IMR-90 (cell line): ENCODE measurements at regions not wholly inside any gene's neighbourhood (a gene's known extent, or its start where the extent isn't known, plus 50 kb on each side); places are given as distances from the start of the nearest gene placed in this dataset.
A peak's percentile ranks its signal among the peaks of the same experiment; 100 is the strongest.

Experiments
- ATAC-seq: fragments of 200-7000 bp; cut with Tn5 transposase; 2 replicates; pipeline ENCODE4 v1.9.1; 2020; ENCODE audit warnings: low read depth, mild to moderate bottlenecking, moderate library complexity
- BruUV-seq: library from RNA; stranded (reverse); fragments of 400-500 nt; replicated peaks from 2 replicates; lab custom pipeline; 2021; lab: Mats Ljungman, UMichigan
- CTCF ChIA-PET: fragments of 300-600 bp; formaldehyde crosslinking; extraction: SDS; loops from one replicate; lab custom pipeline; 2021; ENCODE audit warnings: antibody characterized with exemption; lab: Yijun Ruan, JAX
- POLR2A ChIA-PET: fragments of 300-600 bp; sonication (Branson Sonifier 250); formaldehyde crosslinking; loops from one replicate; lab custom pipeline; 2022; ENCODE audit warnings: antibody characterized with exemption; ENCODE audit not compliant: unreplicated experiment; lab: Charles Lee
- DNase-seq: peaks from one replicate; pipeline ENCODE4 v3.0.0; 2013
- H2AFZ ChIP-seq: replicated peaks from 2 replicates; pipeline ENCODE3; 2013; ENCODE audit warnings: low read length, mild to moderate bottlenecking; ENCODE audit not compliant: poor library complexity
- H2AK5ac ChIP-seq: 2 replicates; pipeline ENCODE4 v1.6.1; 2013; ENCODE audit warnings: low read depth, low read length, inconsistent platforms
- H2AK9ac ChIP-seq: replicated peaks from 2 replicates; pipeline ENCODE3; 2013; ENCODE audit warnings: mild to moderate bottlenecking, low read depth, low read length, moderate library complexity; ENCODE audit not compliant: poor library complexity
- H2BK120ac ChIP-seq: 2 replicates; pipeline ENCODE4 v1.6.1; 2013; ENCODE audit warnings: low read depth, low read length, inconsistent platforms
- H2BK15ac ChIP-seq: 3 replicates; pipeline ENCODE4 v1.6.1; 2013; ENCODE audit warnings: low read depth, low read length, inconsistent platforms
- H2BK20ac ChIP-seq: 2 replicates; pipeline ENCODE4 v1.6.1; 2013; ENCODE audit warnings: low read depth, mild to moderate bottlenecking, inconsistent platforms, low read length, moderate library complexity
- H2BK5ac ChIP-seq: 2 replicates; pipeline ENCODE4 v1.6.1; 2013; ENCODE audit warnings: mild to moderate bottlenecking, low read depth, low read length, inconsistent platforms; ENCODE audit not compliant: poor library complexity, severe bottlenecking
- H3K14ac ChIP-seq: replicated peaks from 2 replicates; pipeline ENCODE4 v1.6.1; 2013; ENCODE audit warnings: low read depth, low read length, inconsistent platforms
- H3K18ac ChIP-seq: 2 replicates; pipeline ENCODE4 v1.6.1; 2013; ENCODE audit warnings: low read depth, low read length, control low read depth
- H3K23ac ChIP-seq: 2 replicates; pipeline ENCODE4 v1.6.1; 2013; ENCODE audit warnings: low read depth, low read length, inconsistent platforms
- H3K27ac ChIP-seq: 2 replicates; pipeline ENCODE4 v1.5.1; 2013; ENCODE audit warnings: mild to moderate bottlenecking, control low read depth, low read length; ENCODE audit not compliant: insufficient read depth
- H3K27me3 ChIP-seq: 2 replicates; pipeline ENCODE4 v1.6.1; 2013; ENCODE audit warnings: low read length; ENCODE audit not compliant: control insufficient read depth, insufficient read depth
- H3K36me3 ChIP-seq: 2 replicates; pipeline ENCODE4 v1.6.1; 2013; ENCODE audit warnings: low read length, mixed read lengths; ENCODE audit not compliant: control insufficient read depth, insufficient read depth
- H3K4ac ChIP-seq: 2 replicates; pipeline ENCODE4 v1.6.1; 2013; ENCODE audit warnings: low read depth, low read length, inconsistent platforms
- H3K4me1 ChIP-seq: 2 replicates; pipeline ENCODE4 v1.6.1; 2013; ENCODE audit warnings: low read length, mixed read lengths; ENCODE audit not compliant: control insufficient read depth, insufficient read depth
- H3K4me2 ChIP-seq: 2 replicates; pipeline ENCODE4 v1.6.1; 2013; ENCODE audit warnings: low read depth, mild to moderate bottlenecking, control low read depth, low read length, moderate library complexity
- H3K4me3 ChIP-seq: 2 replicates; pipeline ENCODE4 v1.5.1; 2013; ENCODE audit warnings: low read depth, mild to moderate bottlenecking, control low read depth, low read length, moderate library complexity; ENCODE audit not compliant: insufficient read depth
- H3K56ac ChIP-seq: 2 replicates; pipeline ENCODE4 v1.6.1; 2013; ENCODE audit warnings: low read length, inconsistent platforms; ENCODE audit not compliant: insufficient read depth; ENCODE audit errors: extremely low read depth
- H3K79me1 ChIP-seq, 2 experiments: 2 replicates each; pipeline ENCODE4 v1.6.1; 2013; ENCODE audit warnings: low read length in 2 of 2, inconsistent platforms in 1 of 2, low read depth in 1 of 2
- H3K9ac ChIP-seq: 2 replicates; pipeline ENCODE4 v1.6.1; 2013; ENCODE audit warnings: low read depth, low read length, control low read depth
- H3K9me1 ChIP-seq: 2 replicates; pipeline ENCODE4 v1.6.1; 2013; ENCODE audit warnings: low read length, inconsistent platforms; ENCODE audit not compliant: insufficient read depth
- H3K9me3 ChIP-seq: 2 replicates; pipeline ENCODE4 v1.6.1; 2013; ENCODE audit warnings: low read length; ENCODE audit not compliant: control insufficient read depth, insufficient read depth
- H4K20me1 ChIP-seq: 2 replicates; pipeline ENCODE4 v1.6.1; 2013; ENCODE audit warnings: low read length, inconsistent platforms; ENCODE audit not compliant: insufficient read depth
- H4K5ac ChIP-seq: 2 replicates; pipeline ENCODE4 v1.6.1; 2013; ENCODE audit warnings: mild to moderate bottlenecking, low read depth, low read length, control low read depth
- H4K8ac ChIP-seq, 2 experiments: 2 replicates each; pipeline ENCODE4 v1.6.1; 2013; ENCODE audit warnings: low read depth in 2 of 2, low read length in 2 of 2, control low read depth in 1 of 2, inconsistent platforms in 1 of 2
- H4K91ac ChIP-seq: 2 replicates; pipeline ENCODE4 v1.6.1; 2013; ENCODE audit warnings: low read depth, low read length, inconsistent platforms; ENCODE audit not compliant: insufficient read depth
- BHLHE40 ChIP-seq: fragments of 150-350 bp; IDR thresholded peaks from 2 replicates; pipeline ENCODE4 v1.6.1; 2016; ENCODE audit warnings: mild to moderate bottlenecking, low read depth, low read length
- CEBPB ChIP-seq: IDR thresholded peaks from 2 replicates; pipeline ENCODE4 v1.6.1; 2012; ENCODE audit warnings: low read depth, low read length, improper control_type of control experiment
- CHD1 ChIP-seq: IDR thresholded peaks from 2 replicates; pipeline ENCODE4 v1.6.1; 2012; ENCODE audit warnings: low read depth, low read length, improper control_type of control experiment
- FOS ChIP-seq: fragments of 150-350 bp; IDR thresholded peaks from 2 replicates; pipeline ENCODE4 v1.6.1; 2016; ENCODE audit warnings: low read depth, low read length
- MAFK ChIP-seq: IDR thresholded peaks from 2 replicates; pipeline ENCODE4 v1.6.1; 2012; ENCODE audit warnings: low read depth, low read length, improper control_type of control experiment
- MAZ ChIP-seq: IDR thresholded peaks from 2 replicates; pipeline ENCODE4 v1.6.1; 2012; ENCODE audit warnings: low read depth, mild to moderate bottlenecking, low read length, improper control_type of control experiment, moderate library complexity, borderline replicate concordance
- MXI1 ChIP-seq: IDR thresholded peaks from 2 replicates; pipeline ENCODE4 v1.6.1; 2012; ENCODE audit warnings: low read depth, mild to moderate bottlenecking, low read length, moderate library complexity, borderline replicate concordance
- NFE2L2 ChIP-seq: fragments of 150-350 bp; IDR thresholded peaks from 2 replicates; pipeline ENCODE4 v1.6.1; 2016; ENCODE audit warnings: low read depth, mild to moderate bottlenecking, low read length
- POLR2A ChIP-seq: IDR thresholded peaks from 2 replicates; pipeline ENCODE4 v1.6.1; 2012; ENCODE audit warnings: mild to moderate bottlenecking, low read depth, low read length
- RAD21 ChIP-seq: IDR thresholded peaks from 2 replicates; pipeline ENCODE4 v1.6.1; 2012; ENCODE audit warnings: low read length, improper control_type of control experiment
- RFX5 ChIP-seq: IDR thresholded peaks from 2 replicates; pipeline ENCODE4 v1.8.0; 2012; ENCODE audit warnings: low read depth, mild to moderate bottlenecking, low read length, moderate library complexity
- SMC3 ChIP-seq: fragments of 150-350 bp; IDR thresholded peaks from 2 replicates; pipeline ENCODE4 v1.6.1; 2016; ENCODE audit warnings: low read depth, mild to moderate bottlenecking, antibody characterized with exemption, low read length, moderate library complexity
- WGBS, 2 experiments: methylation state at CpG; one replicate each; pipeline versions ENCODE4 v1.1.5 to v1.1.7; 2013; ENCODE audit warnings: missing lambda C conversion rate in 2 of 2; ENCODE audit not compliant: insufficient read length in 1 of 2; ENCODE audit errors: extremely low coverage in 2 of 2; 5-methylcytosine and 5-hydroxymethylcytosine counted together
- dilution Hi-C: fragments of 300-500 bp; cut with HindIII; formaldehyde crosslinking; loops from one replicate; pipeline ENCODE4 v1.14.3; 2018; ENCODE audit warnings: low sequenced_read_pairs; ENCODE audit not compliant: unreplicated experiment
- in situ Hi-C: fragments of 300-500 bp; cut with MboI; formaldehyde crosslinking; loops from 3 replicates; pipeline ENCODE4 v1.14.3; 2019; ENCODE audit warnings: low sequenced_read_pairs, inconsistent platforms, mixed read lengths
- intact Hi-C: fragments of 100-400 bp; cut with micrococcal nuclease; formaldehyde crosslinking; loops from 2 replicates; pipeline ENCODE4 v1.10.0; 2022
- TF ChIP-seq, protein P1 (sequence below): conservative IDR thresholded peaks from 2 replicates; pipeline ENCODE4 v1.5.1; 2012; ENCODE audit warnings: mild to moderate bottlenecking, low read depth, low read length, improper control_type of control experiment
- TF ChIP-seq, protein P2 (sequence below): fragments of 150-350 bp; IDR thresholded peaks from 2 replicates; pipeline ENCODE4 v1.6.1; 2017; ENCODE audit warnings: mild to moderate bottlenecking, antibody characterized with exemption, low read length, low read depth
- TF ChIP-seq, protein P3 (sequence below): fragments of 150-350 bp; IDR thresholded peaks from 2 replicates; pipeline ENCODE4 v1.6.1; 2016; ENCODE audit warnings: low read depth, mild to moderate bottlenecking, low read length, moderate library complexity, borderline replicate concordance

DNA sequence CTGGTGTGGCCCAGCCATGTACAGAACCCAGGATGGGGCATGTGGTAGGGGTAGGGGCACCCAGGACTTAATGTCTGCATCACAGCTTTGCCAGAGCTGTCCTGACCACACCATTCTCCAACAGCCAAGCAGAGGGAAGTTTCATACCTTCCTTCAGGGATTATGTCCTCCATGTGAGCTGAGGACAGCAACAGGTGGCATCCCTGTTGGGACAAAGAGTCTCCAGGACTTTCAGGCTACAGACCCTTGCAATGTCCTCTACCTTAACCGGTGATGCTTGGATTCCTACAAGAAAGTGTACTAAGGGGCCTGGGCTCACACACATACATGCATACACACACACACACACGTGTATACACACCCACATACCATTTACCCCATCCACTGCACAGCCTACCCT is 227.0 kb upstream of the SIX2 start:
- Histone ChIP-seq H3K4me2 (no peak overlapping the region), H3K9ac (no peak overlapping the region), H2AK9ac (no peak overlapping the region), H3K56ac (no peak overlapping the region), H2BK15ac (no peak overlapping the region), H4K20me1 (no peaks in the 10 kb centered on the region), H3K4ac (no peak overlapping the region), H3K27me3 (peaks cover 5% of the 10 kb centered on the region; the same call in 1 of the 2 replicates), H4K91ac (no peak overlapping the region), H3K23ac (no peak overlapping the region), H3K9me3 (no peaks in the 10 kb centered on the region), H2AK5ac (peak overlapping the region; percentile 44), H3K18ac (no peak overlapping the region), H3K36me3 (no peaks in the 10 kb centered on the region), H3K4me1 (peaks cover 9% of the 10 kb centered on the region), H2BK5ac (no peak overlapping the region), H4K8ac (no peak overlapping the region), H2BK120ac (no peak overlapping the region), H3K4me3 (no peak overlapping the region), H3K79me1 (no peaks in the 10 kb centered on the region), H3K9me1 (peaks cover 12% of the 10 kb centered on the region; the same call in 1 of the 2 replicates), H3K14ac (no peak overlapping the region), H2BK20ac (no peak overlapping the region), H2AFZ (peak overlapping the region; percentile 26), H3K27ac (no peak overlapping the region), H4K5ac (no peak overlapping the region)
- in situ Hi-C loops (no loop called here), intact Hi-C loops (no loop called here), dilution Hi-C loops (no loop called here)
- no peak for DNase-seq
- TF ChIP-seq, protein P1, sequence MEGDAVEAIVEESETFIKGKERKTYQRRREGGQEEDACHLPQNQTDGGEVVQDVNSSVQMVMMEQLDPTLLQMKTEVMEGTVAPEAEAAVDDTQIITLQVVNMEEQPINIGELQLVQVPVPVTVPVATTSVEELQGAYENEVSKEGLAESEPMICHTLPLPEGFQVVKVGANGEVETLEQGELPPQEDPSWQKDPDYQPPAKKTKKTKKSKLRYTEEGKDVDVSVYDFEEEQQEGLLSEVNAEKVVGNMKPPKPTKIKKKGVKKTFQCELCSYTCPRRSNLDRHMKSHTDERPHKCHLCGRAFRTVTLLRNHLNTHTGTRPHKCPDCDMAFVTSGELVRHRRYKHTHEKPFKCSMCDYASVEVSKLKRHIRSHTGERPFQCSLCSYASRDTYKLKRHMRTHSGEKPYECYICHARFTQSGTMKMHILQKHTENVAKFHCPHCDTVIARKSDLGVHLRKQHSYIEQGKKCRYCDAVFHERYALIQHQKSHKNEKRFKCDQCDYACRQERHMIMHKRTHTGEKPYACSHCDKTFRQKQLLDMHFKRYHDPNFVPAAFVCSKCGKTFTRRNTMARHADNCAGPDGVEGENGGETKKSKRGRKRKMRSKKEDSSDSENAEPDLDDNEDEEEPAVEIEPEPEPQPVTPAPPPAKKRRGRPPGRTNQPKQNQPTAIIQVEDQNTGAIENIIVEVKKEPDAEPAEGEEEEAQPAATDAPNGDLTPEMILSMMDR = no peak
- TF ChIP-seq BHLHE40 (no peak), NFE2L2 (no peak), MAFK (no peak), MAZ (no peak), FOS (no peak), POLR2A (no peak), MXI1 (no peak), CHD1 (no peak), RFX5 (no peak), SMC3 (no peak), CEBPB (no peak), RAD21 (no peak)
- TF ChIP-seq, protein P2, sequence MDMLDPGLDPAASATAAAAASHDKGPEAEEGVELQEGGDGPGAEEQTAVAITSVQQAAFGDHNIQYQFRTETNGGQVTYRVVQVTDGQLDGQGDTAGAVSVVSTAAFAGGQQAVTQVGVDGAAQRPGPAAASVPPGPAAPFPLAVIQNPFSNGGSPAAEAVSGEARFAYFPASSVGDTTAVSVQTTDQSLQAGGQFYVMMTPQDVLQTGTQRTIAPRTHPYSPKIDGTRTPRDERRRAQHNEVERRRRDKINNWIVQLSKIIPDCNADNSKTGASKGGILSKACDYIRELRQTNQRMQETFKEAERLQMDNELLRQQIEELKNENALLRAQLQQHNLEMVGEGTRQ = no peak
- TF ChIP-seq, protein P3, sequence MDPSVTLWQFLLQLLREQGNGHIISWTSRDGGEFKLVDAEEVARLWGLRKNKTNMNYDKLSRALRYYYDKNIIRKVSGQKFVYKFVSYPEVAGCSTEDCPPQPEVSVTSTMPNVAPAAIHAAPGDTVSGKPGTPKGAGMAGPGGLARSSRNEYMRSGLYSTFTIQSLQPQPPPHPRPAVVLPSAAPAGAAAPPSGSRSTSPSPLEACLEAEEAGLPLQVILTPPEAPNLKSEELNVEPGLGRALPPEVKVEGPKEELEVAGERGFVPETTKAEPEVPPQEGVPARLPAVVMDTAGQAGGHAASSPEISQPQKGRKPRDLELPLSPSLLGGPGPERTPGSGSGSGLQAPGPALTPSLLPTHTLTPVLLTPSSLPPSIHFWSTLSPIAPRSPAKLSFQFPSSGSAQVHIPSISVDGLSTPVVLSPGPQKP = no peak
- WGBS, 2 experiments = no CpG with 5 or more reads among the region's 2 CpGs
- ATAC-seq = no peak
- POLR2A ChIA-PET = no interaction called here
- CTCF ChIA-PET = interaction anchor here (1.9 kb wide), 1 partner anchor 9 kb away, joined by 6 read pairs; no protein-coding TSS in a partner anchor
- no TSS peak for BruUV-seq
